ENCODE measurements at regions not wholly inside any gene's neighbourhood (a gene's known extent, or its start where the extent isn't known, plus 50 kb on each side); places are given as distances from the start of the nearest gene placed in this dataset.

DNA sequence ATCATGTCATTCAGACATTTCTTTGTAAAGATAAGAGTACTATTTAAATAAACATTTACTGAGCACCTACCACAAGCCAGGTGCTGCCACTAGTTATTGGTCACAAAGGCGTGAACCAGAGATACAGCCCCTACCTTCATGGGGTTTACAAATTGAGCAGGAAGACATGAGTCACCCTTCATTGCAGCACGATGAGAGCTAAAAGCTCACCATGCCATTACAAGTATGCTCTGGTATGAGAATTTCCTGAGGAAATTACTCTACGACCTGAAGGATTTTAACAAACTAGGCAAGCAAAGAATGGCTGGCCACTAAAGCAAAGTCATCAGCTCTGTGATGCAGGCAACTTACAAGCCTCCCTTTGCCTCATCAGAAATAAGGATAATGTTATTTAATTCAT, 346.8 kb downstream of the BRINP2 start:
- TF ChIP-seq, protein P1, sequence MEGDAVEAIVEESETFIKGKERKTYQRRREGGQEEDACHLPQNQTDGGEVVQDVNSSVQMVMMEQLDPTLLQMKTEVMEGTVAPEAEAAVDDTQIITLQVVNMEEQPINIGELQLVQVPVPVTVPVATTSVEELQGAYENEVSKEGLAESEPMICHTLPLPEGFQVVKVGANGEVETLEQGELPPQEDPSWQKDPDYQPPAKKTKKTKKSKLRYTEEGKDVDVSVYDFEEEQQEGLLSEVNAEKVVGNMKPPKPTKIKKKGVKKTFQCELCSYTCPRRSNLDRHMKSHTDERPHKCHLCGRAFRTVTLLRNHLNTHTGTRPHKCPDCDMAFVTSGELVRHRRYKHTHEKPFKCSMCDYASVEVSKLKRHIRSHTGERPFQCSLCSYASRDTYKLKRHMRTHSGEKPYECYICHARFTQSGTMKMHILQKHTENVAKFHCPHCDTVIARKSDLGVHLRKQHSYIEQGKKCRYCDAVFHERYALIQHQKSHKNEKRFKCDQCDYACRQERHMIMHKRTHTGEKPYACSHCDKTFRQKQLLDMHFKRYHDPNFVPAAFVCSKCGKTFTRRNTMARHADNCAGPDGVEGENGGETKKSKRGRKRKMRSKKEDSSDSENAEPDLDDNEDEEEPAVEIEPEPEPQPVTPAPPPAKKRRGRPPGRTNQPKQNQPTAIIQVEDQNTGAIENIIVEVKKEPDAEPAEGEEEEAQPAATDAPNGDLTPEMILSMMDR (conservative IDR thresholded peaks at IDR 0.05 in 1 of 2, IDR thresholded peaks at IDR 0.05 in 1 of 2; ENCODE audit: low read depth in 1 of 2, low read length in 2 of 2): no peak
- TF ChIP-seq EZH2 (IDR thresholded peaks at IDR 0.05; ENCODE audit: low read length, missing control alignments): no peak
